ENCODE measurements at regions not wholly inside any gene's neighbourhood (a gene's known extent, or its start where the extent isn't known, plus 50 kb on each side); places are given as distances from the start of the nearest gene placed in this dataset.

DNA sequence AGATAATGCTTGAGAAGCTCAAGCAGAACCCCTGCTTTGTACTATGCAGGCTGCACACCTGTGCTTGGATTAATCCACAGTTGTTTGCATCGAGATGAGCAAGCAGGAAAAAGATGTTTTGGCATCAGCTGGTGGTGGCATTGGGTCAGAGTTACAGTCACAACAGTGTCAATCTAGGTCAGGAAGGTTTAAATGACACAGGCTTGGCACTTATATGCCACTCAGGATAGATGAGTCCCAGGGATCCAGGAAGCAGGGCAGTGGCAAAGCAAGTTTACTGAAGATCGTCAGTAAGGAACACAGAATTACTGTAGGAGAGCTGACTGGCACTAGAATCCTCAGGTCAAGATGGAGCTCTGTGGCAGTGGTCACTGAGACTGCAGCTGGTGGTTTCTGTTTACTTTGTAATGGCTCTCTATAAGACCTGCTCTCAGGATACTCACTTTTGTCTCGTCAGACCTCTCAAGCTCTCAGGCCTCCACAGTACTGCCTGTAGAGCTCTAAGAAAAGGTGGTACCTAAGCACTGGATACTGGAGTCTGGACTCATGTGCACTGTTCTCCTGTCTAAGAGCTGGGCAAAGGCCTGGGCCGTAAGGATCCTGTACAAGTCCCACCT lies 110.1 kb upstream of the HS3ST5 start:
- H3K27ac Mint-ChIP-seq = no peak overlapping the region
- no peak overlapping the region for H3K27ac ChIP-seq (ENCODE audit: insufficient read depth, low read length, poor library complexity, severe bottlenecking)
- H3K4me1 Mint-ChIP-seq = no peaks in the 10 kb centered on the region
- H3K9me3 ChIP-seq (ENCODE audit: control insufficient read depth in 2 of 2, low read length in 2 of 2) = no peaks in the 10 kb centered on the region
- no peaks in the 10 kb centered on the region for H3K36me3 Mint-ChIP-seq
- ATAC-seq (ENCODE audit: low read depth in 2 of 2) (no peak), DNase-seq (no peak)
- no peaks in the 10 kb centered on the region for H3K36me3 ChIP-seq (ENCODE audit: control insufficient read depth, insufficient read depth, low read length)
- no peak overlapping the region for H3K4me3 ChIP-seq (ENCODE audit: low read depth, low read length)
- no peak overlapping the region for H3K4me3 Mint-ChIP-seq
- H3K27me3 Mint-ChIP-seq = no peaks in the 10 kb centered on the region
- peaks cover 0 to 6% (median 0%) of the 10 kb centered on the region in 7 donors for H3K9me3 Mint-ChIP-seq
- H3K4me1 ChIP-seq (ENCODE audit: control insufficient read depth, insufficient read depth, low read length, poor library complexity, severe bottlenecking) = no peaks in the 10 kb centered on the region
- H3K27me3 ChIP-seq (ENCODE audit: control insufficient read depth, insufficient read depth, low read length) = no peaks in the 10 kb centered on the region

DNA sequence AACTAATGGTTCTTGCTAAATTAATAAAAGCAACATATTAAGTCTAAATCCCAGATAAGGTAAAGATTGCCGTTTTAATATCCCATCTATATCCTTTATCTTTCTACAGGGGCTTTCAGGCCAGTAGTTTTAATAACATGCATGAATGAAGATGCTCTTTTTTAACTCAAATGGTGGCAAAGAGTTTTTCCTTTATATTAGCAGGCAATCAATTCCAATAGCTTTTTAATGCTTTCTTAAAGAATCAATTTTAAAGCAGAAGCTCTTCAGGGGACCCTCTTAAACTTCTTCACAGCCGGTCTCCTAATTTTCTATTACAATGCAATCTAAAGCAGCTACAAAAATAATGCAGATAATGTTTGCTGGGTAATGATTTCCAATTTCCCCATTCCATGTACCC lies 107.8 kb upstream of the HS3ST5 start:
- DNase-seq (no peak), ATAC-seq (ENCODE audit: low read depth in 2 of 2) (no peak)
- Histone ChIP-seq H3K36me3 (ENCODE audit: control insufficient read depth, insufficient read depth, low read length) (no peaks in the 10 kb centered on the region), H3K4me3 (ENCODE audit: low read depth, low read length) (no peak overlapping the region), H3K27me3 (ENCODE audit: control insufficient read depth, insufficient read depth, low read length) (no peaks in the 10 kb centered on the region), H3K9me3 (ENCODE audit: control insufficient read depth in 2 of 2, low read length in 2 of 2) (no peaks in the 10 kb centered on the region), H3K4me1 (ENCODE audit: control insufficient read depth, insufficient read depth, low read length, poor library complexity, severe bottlenecking) (no peaks in the 10 kb centered on the region), H3K27ac (ENCODE audit: insufficient read depth, low read length, poor library complexity, severe bottlenecking) (no peak overlapping the region)
- no peaks in the 10 kb centered on the region for H3K4me1 Mint-ChIP-seq
- H3K27me3 Mint-ChIP-seq = no peaks in the 10 kb centered on the region
- no peaks in the 10 kb centered on the region for H3K36me3 Mint-ChIP-seq
- no peak overlapping the region for H3K27ac Mint-ChIP-seq
- H3K4me3 Mint-ChIP-seq = no peak overlapping the region
- H3K9me3 Mint-ChIP-seq = peaks cover 0 to 7% (median 0%) of the 10 kb centered on the region in 7 donors

DNA sequence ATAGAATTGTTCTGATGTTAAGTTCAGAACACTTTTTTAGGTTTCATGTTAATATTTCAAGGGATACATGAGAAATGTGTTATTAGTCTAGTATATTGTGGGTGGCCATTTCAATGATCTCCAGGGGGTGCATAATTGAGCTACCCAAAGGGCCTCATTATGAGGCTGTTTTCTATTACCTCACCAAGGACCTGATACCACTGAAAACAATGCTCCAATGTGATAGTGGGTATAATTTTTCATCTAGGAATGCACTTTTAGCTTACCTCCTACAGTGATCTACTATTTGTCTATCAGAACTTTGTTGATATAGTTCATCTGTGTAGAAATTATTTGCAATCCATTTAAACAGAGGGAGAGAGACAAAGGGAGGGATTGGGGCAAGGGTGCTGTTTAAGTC lies 106.8 kb upstream of the HS3ST5 start:
- Mint-ChIP-seq H3K4me1 (no peaks in the 10 kb centered on the region), H3K27me3 (no peaks in the 10 kb centered on the region), H3K36me3 (no peaks in the 10 kb centered on the region), H3K27ac (no peak overlapping the region), H3K9me3 (peaks cover 0 to 7% (median 0%) of the 10 kb centered on the region in 7 donors), H3K4me3 (no peak overlapping the region)
- no peaks in the 10 kb centered on the region for H3K36me3 ChIP-seq (ENCODE audit: control insufficient read depth, insufficient read depth, low read length)
- DNase-seq (no peak), ATAC-seq (ENCODE audit: low read depth in 2 of 2) (no peak)
- H3K4me1 ChIP-seq (ENCODE audit: control insufficient read depth, insufficient read depth, low read length, poor library complexity, severe bottlenecking) = no peaks in the 10 kb centered on the region
- H3K4me3 ChIP-seq (ENCODE audit: low read depth, low read length) = no peak overlapping the region
- H3K9me3 ChIP-seq (ENCODE audit: control insufficient read depth in 2 of 2, low read length in 2 of 2) = no peaks in the 10 kb centered on the region
- no peak overlapping the region for H3K27ac ChIP-seq (ENCODE audit: insufficient read depth, low read length, poor library complexity, severe bottlenecking)
- no peaks in the 10 kb centered on the region for H3K27me3 ChIP-seq (ENCODE audit: control insufficient read depth, insufficient read depth, low read length)

DNA sequence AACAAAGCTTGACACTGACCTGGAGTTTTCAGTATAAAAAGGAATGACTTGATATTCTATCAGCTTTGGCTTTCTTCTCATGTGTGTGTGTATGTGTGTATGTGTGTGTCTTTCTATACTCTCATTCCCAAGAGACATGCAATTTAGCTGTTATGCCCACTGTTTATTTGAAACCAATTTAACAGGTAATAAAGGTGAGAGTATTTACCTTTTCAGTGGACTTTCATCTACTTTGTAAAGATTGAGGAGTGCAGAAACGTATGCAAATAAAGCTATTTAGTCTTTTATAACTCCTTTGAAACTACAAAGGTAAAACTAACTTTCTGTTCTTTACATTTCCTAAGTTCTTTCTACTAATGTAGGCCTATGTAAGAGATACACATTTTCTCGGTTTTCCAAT lies 103.5 kb upstream of the HS3ST5 start:
- Mint-ChIP-seq H3K27ac (no peak overlapping the region), H3K36me3 (no peaks in the 10 kb centered on the region), H3K4me3 (no peak overlapping the region), H3K9me3 (peaks cover 0 to 12% (median 0%) of the 10 kb centered on the region in 7 donors), H3K27me3 (no peaks in the 10 kb centered on the region), H3K4me1 (no peaks in the 10 kb centered on the region)
- ATAC-seq (ENCODE audit: low read depth in 2 of 2) (no peak), DNase-seq (no peak)
- no peaks in the 10 kb centered on the region for H3K9me3 ChIP-seq (ENCODE audit: control insufficient read depth in 2 of 2, low read length in 2 of 2)
- H3K4me1 ChIP-seq (ENCODE audit: control insufficient read depth, insufficient read depth, low read length, poor library complexity, severe bottlenecking) = no peaks in the 10 kb centered on the region
- no peaks in the 10 kb centered on the region for H3K27me3 ChIP-seq (ENCODE audit: control insufficient read depth, insufficient read depth, low read length)
- no peaks in the 10 kb centered on the region for H3K36me3 ChIP-seq (ENCODE audit: control insufficient read depth, insufficient read depth, low read length)
- H3K4me3 ChIP-seq (ENCODE audit: low read depth, low read length) = no peak overlapping the region
- no peak overlapping the region for H3K27ac ChIP-seq (ENCODE audit: insufficient read depth, low read length, poor library complexity, severe bottlenecking)

DNA sequence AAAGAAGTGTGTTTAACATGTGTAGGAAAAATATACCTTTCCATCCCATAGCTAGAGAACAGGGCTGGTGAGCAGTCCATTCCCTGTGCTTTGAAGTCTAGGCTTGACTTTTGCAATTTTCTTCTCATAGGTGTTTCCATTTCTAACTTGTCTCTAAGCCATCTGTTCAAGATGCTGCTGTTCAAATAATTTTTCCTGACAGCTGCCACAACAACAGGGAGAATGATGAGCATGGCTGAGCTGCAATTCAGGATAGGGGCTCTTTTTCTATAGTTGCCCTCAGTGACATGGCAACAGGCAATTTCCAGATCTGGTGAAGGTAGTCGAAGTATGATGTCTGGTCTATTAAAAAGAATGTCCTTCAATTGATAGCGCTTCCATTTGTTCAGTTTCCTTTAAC lies 103.0 kb upstream of the HS3ST5 start:
- Mint-ChIP-seq H3K36me3 (no peaks in the 10 kb centered on the region), H3K27me3 (no peaks in the 10 kb centered on the region), H3K9me3 (peaks cover 0 to 10% (median 0%) of the 10 kb centered on the region in 7 donors), H3K4me3 (no peak overlapping the region), H3K27ac (no peak overlapping the region), H3K4me1 (no peaks in the 10 kb centered on the region)
- ATAC-seq (ENCODE audit: low read depth in 2 of 2) (no peak), DNase-seq (no peak)
- Histone ChIP-seq H3K4me1 (ENCODE audit: control insufficient read depth, insufficient read depth, low read length, poor library complexity, severe bottlenecking) (no peaks in the 10 kb centered on the region), H3K27ac (ENCODE audit: insufficient read depth, low read length, poor library complexity, severe bottlenecking) (no peak overlapping the region), H3K27me3 (ENCODE audit: control insufficient read depth, insufficient read depth, low read length) (no peaks in the 10 kb centered on the region), H3K9me3 (ENCODE audit: control insufficient read depth in 2 of 2, low read length in 2 of 2) (no peaks in the 10 kb centered on the region), H3K4me3 (ENCODE audit: low read depth, low read length) (no peak overlapping the region), H3K36me3 (ENCODE audit: control insufficient read depth, insufficient read depth, low read length) (no peaks in the 10 kb centered on the region)

DNA sequence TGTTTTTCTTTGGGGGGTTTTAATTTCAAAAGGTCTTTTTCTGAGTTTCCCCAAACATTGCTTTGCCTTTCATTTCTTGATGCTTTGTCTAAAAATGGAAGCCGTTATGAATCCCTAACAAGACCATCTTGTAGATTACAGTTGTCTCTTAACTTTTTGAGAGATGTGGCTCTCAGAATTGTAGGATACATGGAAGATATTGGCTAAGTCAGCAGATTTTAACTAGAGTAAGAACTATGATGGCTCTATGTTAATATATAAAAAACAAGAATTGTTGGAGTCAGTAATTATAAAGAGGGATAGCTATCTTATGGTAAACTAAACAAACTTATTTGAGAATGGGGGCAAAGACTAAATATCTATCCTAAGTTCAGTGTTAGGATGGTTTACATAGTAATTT lies 96.6 kb upstream of the HS3ST5 start:
- no peak overlapping the region for H3K27ac Mint-ChIP-seq
- no peak overlapping the region for H3K4me3 Mint-ChIP-seq
- H3K4me1 Mint-ChIP-seq = no peaks in the 10 kb centered on the region

DNA sequence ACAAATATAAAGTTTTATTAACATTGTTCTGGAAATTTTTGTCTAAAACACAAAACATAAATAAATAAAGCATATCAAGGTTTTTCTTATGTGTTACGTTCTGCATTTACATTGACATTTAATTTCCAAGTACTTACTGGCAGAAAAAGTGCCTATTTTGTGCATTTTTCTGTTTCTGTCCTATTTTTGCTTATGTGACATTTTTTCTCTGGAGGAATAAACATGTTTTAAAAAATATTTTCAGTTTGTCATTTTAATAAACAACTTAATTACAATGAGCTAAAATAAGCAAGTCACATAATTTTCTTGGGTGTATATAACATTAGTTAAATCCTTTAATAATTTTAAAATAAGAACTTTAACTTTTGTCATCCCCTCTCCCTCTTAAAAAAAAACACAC lies 94.4 kb upstream of the HS3ST5 start:
- Mint-ChIP-seq H3K27ac (no peak overlapping the region), H3K36me3 (no peaks in the 10 kb centered on the region), H3K27me3 (no peaks in the 10 kb centered on the region), H3K4me1 (no peaks in the 10 kb centered on the region), H3K9me3 (peaks cover 0 to 12% (median 2%) of the 10 kb centered on the region in 7 donors), H3K4me3 (no peak overlapping the region)
- no peaks in the 10 kb centered on the region for H3K27me3 ChIP-seq (ENCODE audit: control insufficient read depth, insufficient read depth, low read length)
- H3K9me3 ChIP-seq (ENCODE audit: control insufficient read depth in 2 of 2, low read length in 2 of 2) = peaks cover 0 to 2% of the 10 kb centered on the region in 2 experiments
- no peak for ATAC-seq (ENCODE audit: low read depth in 2 of 2)
- H3K4me3 ChIP-seq (ENCODE audit: low read depth, low read length) = no peak overlapping the region
- no peaks in the 10 kb centered on the region for H3K36me3 ChIP-seq (ENCODE audit: control insufficient read depth, insufficient read depth, low read length)
- no peak overlapping the region for H3K27ac ChIP-seq (ENCODE audit: insufficient read depth, low read length, poor library complexity, severe bottlenecking)
- H3K4me1 ChIP-seq (ENCODE audit: control insufficient read depth, insufficient read depth, low read length, poor library complexity, severe bottlenecking) = no peaks in the 10 kb centered on the region
- DNase-seq = no peak

More for the DNA sequence above, 96.6 kb upstream of the HS3ST5 start:
- Mint-ChIP-seq H3K9me3 (peaks cover 0 to 12% (median 0%) of the 10 kb centered on the region in 7 donors), H3K27me3 (no peaks in the 10 kb centered on the region), H3K36me3 (no peaks in the 10 kb centered on the region)
- H3K27me3 ChIP-seq (ENCODE audit: control insufficient read depth, insufficient read depth, low read length) = no peaks in the 10 kb centered on the region
- no peak overlapping the region for H3K27ac ChIP-seq (ENCODE audit: insufficient read depth, low read length, poor library complexity, severe bottlenecking)
- no peak overlapping the region for H3K4me3 ChIP-seq (ENCODE audit: low read depth, low read length)
- no peak for ATAC-seq (ENCODE audit: low read depth in 2 of 2)
- H3K4me1 ChIP-seq (ENCODE audit: control insufficient read depth, insufficient read depth, low read length, poor library complexity, severe bottlenecking) = no peaks in the 10 kb centered on the region
- no peaks in the 10 kb centered on the region for H3K36me3 ChIP-seq (ENCODE audit: control insufficient read depth, insufficient read depth, low read length)
- DNase-seq = no peak
- peaks cover 0 to 2% of the 10 kb centered on the region in 2 experiments for H3K9me3 ChIP-seq (ENCODE audit: control insufficient read depth in 2 of 2, low read length in 2 of 2)

DNA sequence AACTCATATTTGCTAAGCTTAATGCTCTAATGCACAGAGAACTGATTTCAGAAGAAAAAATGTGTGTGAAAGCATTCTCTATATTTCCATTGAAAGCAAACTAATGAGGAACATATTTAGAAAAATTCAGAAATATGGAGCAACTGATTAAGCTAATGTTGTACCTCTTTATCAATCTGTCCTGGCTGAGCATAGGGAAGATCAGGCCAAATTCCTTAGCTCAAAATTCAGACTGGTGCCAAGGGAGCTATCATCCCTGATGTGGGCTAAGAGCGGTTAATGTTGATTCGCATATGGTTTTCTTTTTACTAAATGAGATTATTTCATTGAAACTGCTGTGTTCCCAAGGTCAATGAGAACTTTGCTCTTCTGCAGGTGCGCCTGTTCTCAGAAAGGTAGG lies 93.9 kb upstream of the HS3ST5 start:
- Histone ChIP-seq H3K36me3 (ENCODE audit: control insufficient read depth, insufficient read depth, low read length) (no peaks in the 10 kb centered on the region), H3K27me3 (ENCODE audit: control insufficient read depth, insufficient read depth, low read length) (no peaks in the 10 kb centered on the region), H3K27ac (ENCODE audit: insufficient read depth, low read length, poor library complexity, severe bottlenecking) (no peak overlapping the region), H3K4me1 (ENCODE audit: control insufficient read depth, insufficient read depth, low read length, poor library complexity, severe bottlenecking) (no peaks in the 10 kb centered on the region), H3K9me3 (ENCODE audit: control insufficient read depth in 2 of 2, low read length in 2 of 2) (peaks cover 0 to 2% of the 10 kb centered on the region in 2 experiments), H3K4me3 (ENCODE audit: low read depth, low read length) (no peak overlapping the region)
- no peak for DNase-seq
- Mint-ChIP-seq H3K4me1 (no peaks in the 10 kb centered on the region), H3K4me3 (no peak overlapping the region), H3K27me3 (no peaks in the 10 kb centered on the region), H3K27ac (no peak overlapping the region), H3K9me3 (peaks cover 0 to 12% (median 2%) of the 10 kb centered on the region in 7 donors), H3K36me3 (no peaks in the 10 kb centered on the region)
- no peak for ATAC-seq (ENCODE audit: low read depth in 2 of 2)

Measured in CD4-positive, CD25-positive, alpha-beta regulatory T cell (primary cell).